Posterior cingulate gyrus (tissue), 11 donors: ENCODE measurements at regions not wholly inside any gene's neighbourhood (a gene's known extent, or its start where the extent isn't known, plus 50 kb on each side); places are given as distances from the start of the nearest gene placed in this dataset.
A peak's percentile ranks its signal among the peaks of the same experiment; 100 is the strongest.
"Not testable (repeated sequence)": the region's sequence is repeated elsewhere in the genome, so short reads cannot be mapped to it uniquely, and the experiment has no call there.

Experiments
- DNase-seq, 10 donors: peaks; one replicate each; pipeline versions ENCODE4 v3.0.0 to v3.0.0-alpha.2; 2020 to 2021; ENCODE audit warnings: mixed read lengths in 3 of 10
- intact Hi-C: fragments of 100-400 bp; cut with DNase I; formaldehyde crosslinking; loops from one replicate; pipeline ENCODE4 v1.15.1; 2023

DNA sequence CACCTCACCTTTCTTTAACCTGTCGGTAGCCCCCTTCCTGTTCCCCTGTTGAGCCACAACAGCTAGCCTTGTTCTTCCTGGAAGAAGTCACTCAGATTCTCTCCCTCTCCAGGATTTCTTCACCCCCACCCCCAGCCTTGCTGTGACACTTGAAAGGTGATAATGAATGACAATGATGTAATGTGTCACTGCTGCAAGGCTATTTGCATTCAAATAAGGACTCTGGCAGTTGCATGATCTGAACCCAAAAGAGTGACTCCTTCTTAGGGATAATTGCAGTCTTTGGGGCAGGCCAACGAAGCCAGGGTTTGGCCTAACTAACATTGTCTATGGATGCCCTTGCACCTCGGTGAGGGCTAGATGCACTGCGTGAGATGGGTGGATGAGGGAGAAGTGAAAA, 154.4 kb upstream of the CLINT1 start:
- no peak for DNase-seq
- intact Hi-C loops, result no loop called here

GRCh38 chr5:158011422-158011821, 152.5 kb upstream of the CLINT1 start:
- intact Hi-C loops, result no loop called here
- DNase-seq, result no peak

- no peak for DNase-seq
- intact Hi-C loops, result no loop called here
Observed at GRCh38 chr5:158010831-158011230, 151.9 kb upstream of the CLINT1 start.

GRCh38 chr5:158007336-158007735, 148.4 kb upstream of the CLINT1 start:
- no peak for DNase-seq
- intact Hi-C loops, result no loop called here

DNA sequence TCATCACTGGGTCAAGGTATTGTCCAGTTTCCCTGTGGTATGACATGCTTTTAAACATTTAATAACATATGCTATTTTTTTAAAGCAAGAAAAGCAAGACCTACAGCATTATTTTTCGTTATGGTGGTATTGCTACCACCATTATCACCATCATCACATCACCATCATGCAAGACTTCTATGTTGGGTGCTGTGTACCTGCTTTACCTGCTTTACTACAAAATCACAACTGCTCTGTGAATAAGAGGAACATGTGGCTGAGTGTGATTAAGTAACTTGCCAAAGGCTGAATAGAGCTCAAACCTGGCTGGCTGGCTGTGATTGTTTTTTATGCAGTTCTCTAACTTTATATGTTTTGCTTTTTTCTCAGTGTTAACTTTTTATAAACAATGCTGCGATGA, 140.8 kb upstream of the CLINT1 start:
- DNase-seq, result no peak

DNA sequence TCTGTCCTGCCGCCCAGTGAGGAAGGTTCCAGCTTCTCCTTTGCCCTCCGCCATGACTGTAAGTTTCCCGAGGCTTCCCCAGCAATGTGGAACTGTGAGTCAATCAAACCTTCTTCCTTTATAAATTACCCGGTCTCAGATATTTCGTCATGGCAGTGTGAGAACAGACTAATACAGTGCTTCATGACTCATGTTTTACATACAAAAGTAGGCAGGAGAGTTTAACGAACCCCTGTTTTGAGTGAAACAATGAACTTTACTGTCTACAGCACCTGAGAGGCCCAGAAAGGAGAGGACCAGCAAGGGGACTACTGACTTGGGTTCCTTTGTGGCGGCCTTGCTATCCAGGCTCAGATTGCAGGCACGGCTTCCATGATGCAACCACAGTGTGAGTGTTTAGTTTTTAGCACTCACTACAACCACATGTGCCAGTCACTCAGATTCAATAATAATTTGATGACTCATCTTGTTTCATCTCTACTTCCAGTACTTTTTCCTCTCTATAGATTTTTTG, 139.1 kb upstream of the CLINT1 start:
- intact Hi-C loops, result no loop called here
- DNase-seq, result no peak

More for the DNA sequence above, 140.8 kb upstream of the CLINT1 start:
- intact Hi-C loops, result no loop called here

DNA sequence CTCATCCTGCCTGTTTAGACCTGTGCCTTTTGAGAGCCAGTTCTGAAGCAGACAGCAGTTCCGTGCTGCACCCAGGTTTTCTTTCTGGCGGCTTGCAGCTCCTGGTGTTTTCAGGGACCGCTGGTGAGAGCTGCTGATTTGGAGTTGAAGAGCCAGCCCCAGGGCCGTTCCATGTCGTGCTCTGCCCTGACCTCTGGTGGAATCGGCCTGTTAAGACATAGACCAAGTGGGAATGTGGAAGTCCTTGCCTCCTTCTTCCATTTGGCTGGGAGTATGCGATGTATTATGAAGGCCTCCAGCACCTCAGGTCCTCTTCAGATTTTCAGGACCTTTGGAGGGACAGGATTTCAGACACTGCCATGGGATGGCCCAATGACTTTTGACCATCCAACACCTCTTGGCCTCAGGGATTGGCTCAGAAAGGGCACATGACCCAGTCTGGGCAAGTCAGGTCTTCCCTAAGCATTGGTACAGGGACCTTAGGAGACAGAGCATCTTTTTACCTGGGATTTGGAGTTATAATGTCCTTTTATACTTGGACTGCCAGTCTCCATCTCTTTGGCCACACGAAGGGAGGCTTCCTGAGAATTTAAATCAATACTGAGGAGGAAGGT, 136.1 kb upstream of the CLINT1 start:
- intact Hi-C loops, result loop anchor here (2.0 kb wide), 1 partner anchor 174 kb away; no protein-coding TSS in a partner anchor
- peak in 6 of 10 donors; percentile 20 to 90 (median 40) for DNase-seq

DNA sequence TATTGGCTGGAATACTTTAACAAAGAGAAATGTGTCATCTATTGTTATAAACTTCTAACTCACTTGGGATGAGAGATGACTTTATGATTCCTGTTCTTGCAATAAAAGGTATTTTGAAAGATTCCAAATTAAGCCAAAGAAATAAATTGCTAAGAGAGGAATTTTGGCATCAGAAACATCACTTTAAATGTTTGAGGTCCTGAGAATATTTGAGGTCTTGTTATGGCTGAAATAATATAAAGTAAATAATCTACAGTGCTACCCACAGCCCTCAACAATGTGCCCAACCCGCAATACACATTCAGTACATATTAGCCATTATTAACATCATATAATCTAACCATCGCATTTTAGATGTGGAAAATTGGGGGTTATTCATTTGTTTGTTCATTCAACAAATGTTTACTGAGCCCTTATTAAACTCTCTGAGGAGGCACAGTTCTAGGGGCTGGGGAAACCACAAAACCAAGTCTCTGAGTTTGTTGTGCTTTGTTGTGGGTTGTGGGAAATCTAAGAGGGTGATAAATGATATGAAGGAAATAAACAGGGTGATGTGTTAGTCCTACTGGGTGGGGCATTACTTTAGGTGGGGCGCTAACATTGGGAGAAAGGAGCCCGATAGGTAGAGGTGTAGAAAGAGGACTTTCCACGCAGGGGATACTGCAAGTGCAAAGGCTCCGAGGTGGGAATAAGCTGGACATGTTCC, 135.2 kb upstream of the CLINT1 start:
- DNase-seq, result no peak
- intact Hi-C loops, result loop anchor here (2.0 kb wide), 1 partner anchor 173 kb away; no protein-coding TSS in a partner anchor

DNA sequence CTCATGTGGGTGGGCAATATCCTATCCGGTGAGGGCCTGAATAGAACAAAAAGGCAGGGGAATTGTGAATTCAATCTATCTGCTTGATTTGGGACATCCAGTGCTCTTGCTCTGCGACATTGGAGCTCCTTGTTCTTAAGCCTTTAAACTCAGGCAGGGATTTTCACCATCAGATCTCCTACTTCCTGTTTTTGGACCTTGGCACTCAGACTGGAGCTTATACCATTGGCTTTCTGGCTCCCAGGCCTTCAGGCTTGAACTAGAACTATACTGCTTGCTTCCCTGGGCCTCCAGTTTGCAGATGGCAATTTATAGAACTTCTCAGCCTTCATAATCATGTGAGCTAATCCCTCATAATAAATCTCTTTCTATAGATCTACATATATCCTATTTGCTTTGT, 134.3 kb upstream of the CLINT1 start:
- DNase-seq, result no peak
- intact Hi-C loops, result no loop called here

GRCh38 chr5:157990583-157991181, 131.7 kb upstream of the CLINT1 start:
- DNase-seq, result no peak
- intact Hi-C loops, result no loop called here

- intact Hi-C loops, result no loop called here
- DNase-seq, result no peak
Observed at GRCh38 chr5:157989296-157989695, 130.4 kb upstream of the CLINT1 start.

- no peak for DNase-seq
- intact Hi-C loops, result no loop called here
Observed at GRCh38 chr5:157987259-157987658, 128.3 kb upstream of the CLINT1 start.

DNA sequence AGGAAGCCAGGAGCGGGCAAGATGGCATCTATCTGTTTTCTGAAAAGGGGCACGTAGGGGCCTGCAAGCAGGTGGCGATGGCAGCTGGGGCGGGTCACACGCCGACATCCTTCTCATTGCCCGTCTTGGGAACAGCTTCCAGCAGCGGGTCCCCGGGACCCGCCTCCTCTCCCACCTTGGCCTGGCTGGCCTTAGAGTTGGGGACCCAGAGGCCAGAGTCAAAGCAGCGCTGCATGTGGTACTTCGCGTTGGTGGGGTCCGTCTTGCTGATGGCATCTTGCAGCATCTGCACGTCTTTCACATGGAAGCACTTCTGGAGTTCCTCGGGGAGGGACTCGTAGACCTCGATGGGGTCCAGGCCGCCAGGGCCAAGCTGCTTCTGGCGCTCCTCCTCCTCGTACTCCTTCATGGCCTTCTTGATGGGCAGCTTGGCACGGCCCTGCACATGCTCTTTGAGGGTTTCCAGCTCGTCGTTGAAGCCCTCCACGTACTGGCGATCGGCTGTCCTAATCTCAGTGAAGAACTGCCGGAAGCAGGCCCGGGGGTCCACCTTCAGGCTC, 127.6 kb upstream of the CLINT1 start:
- intact Hi-C loops, result no loop called here
- DNase-seq, result no peak

GRCh38 chr5:157984611-157985010, 125.7 kb upstream of the CLINT1 start:
- no peak for DNase-seq
- intact Hi-C loops, result no loop called here

DNA sequence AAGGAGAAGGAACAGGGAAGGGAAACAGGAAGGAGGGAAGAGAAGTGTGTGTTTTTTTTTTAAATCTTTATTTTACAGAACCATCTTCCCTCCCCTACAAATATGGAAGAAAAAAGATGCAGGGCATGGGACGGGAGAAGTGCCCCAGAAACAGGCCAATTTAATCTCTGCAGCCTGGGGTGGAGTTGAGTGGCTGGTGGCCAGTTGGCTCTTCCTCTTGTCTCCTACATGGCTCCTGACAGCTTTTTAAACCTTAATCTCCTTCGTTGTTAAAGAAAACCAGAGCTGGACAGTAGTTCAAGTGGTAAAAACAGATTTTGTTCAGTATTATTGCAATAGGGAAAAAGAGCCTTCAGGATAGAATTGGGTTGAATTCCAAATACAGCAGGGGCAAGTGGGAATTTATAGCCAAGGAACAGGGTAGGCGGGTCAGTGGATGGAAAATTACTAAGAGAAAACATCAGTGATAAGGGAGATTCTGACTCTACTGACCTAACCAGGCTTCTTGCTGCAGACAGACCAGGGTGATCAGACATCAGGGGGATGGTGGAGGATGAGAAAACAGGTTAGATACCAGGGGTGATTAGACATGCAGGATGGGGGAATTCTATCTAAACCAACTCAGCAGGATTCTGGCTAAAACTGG, 125.1 kb upstream of the CLINT1 start:
- no peak for DNase-seq
- intact Hi-C loops, result no loop called here

- intact Hi-C loops, result no loop called here
- no peak for DNase-seq
Observed at GRCh38 chr5:157978061-157978460, 119.1 kb upstream of the CLINT1 start.

GRCh38 chr5:157976429-157976828, 117.5 kb upstream of the CLINT1 start:
- no peak for DNase-seq
- intact Hi-C loops, result no loop called here

- DNase-seq, result no peak
- intact Hi-C loops, result no loop called here
Observed at GRCh38 chr5:157972579-157972978, 113.6 kb upstream of the CLINT1 start.

- intact Hi-C loops, result no loop called here
- DNase-seq, result peak in 8 of 10 donors; percentile 18 to 90 (median 48)
Observed at GRCh38 chr5:157971571-157972216, 112.7 kb upstream of the CLINT1 start.

DNA sequence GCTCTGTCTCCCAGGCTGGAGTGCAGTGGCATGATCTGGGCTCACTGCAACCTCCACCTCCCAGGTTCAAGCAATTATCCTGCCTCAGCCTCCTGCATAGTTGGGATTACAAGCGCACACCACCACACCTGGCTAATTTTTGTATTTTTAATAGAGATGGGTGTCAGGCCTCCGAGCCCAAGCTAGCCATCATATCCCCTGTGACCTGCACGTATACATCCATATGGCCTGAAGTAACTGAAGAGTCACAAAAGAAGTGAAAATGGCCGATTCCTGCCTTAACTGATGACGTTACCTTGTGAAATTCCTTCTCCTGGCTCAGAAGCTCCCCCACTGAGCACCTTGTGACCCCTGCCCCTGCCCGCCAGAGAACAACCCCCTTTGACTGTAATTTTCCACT, 109.6 kb upstream of the CLINT1 start:
- intact Hi-C loops, DNase-seq: not testable (repeated sequence)
